CD4-positive, CD25-positive, alpha-beta regulatory T cell (primary cell): ENCODE measurements at regions not wholly inside any gene's neighbourhood (a gene's known extent, or its start where the extent isn't known, plus 50 kb on each side); places are given as distances from the start of the nearest gene placed in this dataset.
A peak's percentile ranks its signal among the peaks of the same experiment; 100 is the strongest.

ENCODE experiments used
- ATAC-seq, 2 donors: fragments of 150-1000 bp; cut with Tn5 transposase; one replicate each; pipeline ENCODE4 v1.10.0; 2021; ENCODE audit warnings: low read depth in 2 of 2, moderate number of reproducible peaks in 2 of 2, moderate library complexity in 1 of 2
- DNase-seq, 3 donors: peaks; one replicate each; pipeline versions ENCODE4 v3.0.0 to v3.0.0-alpha.2; 2012 to 2022; ENCODE audit warnings: mixed read lengths in 1 of 3
- H3K27ac ChIP-seq: one replicate; pipeline ENCODE4 v1.7.0; 2013; ENCODE audit warnings: mild to moderate bottlenecking, low read length; ENCODE audit not compliant: insufficient read depth, poor library complexity, severe bottlenecking
- H3K27me3 ChIP-seq: one replicate; pipeline ENCODE4 v1.7.0; 2013; ENCODE audit warnings: low read length; ENCODE audit not compliant: control insufficient read depth, insufficient read depth
- H3K36me3 ChIP-seq: one replicate; pipeline ENCODE4 v1.7.0; 2013; ENCODE audit warnings: mild to moderate bottlenecking, low read length, moderate library complexity; ENCODE audit not compliant: control insufficient read depth, insufficient read depth
- H3K4me1 ChIP-seq: 2 replicates; pipeline ENCODE4 v1.7.0; 2013; ENCODE audit warnings: mild to moderate bottlenecking, low read length; ENCODE audit not compliant: insufficient read depth, control insufficient read depth, poor library complexity, severe bottlenecking
- H3K4me3 ChIP-seq: one replicate; pipeline ENCODE4 v1.7.0; 2013; ENCODE audit warnings: low read depth, mild to moderate bottlenecking, low read length, moderate library complexity
- H3K9me3 ChIP-seq, 2 experiments: 1 replicate in 1 of 2; 2 replicates in 1 of 2; pipeline ENCODE4 v1.7.0; 2013; ENCODE audit warnings: low read length in 2 of 2, mild to moderate bottlenecking in 1 of 2, moderate library complexity in 1 of 2; ENCODE audit not compliant: control insufficient read depth in 2 of 2
- H3K27ac Mint-ChIP-seq, 3 donors: one replicate each; pipeline ENCODE4 v1.8.0; 2020 to 2022; ENCODE audit warnings: mild to moderate bottlenecking in 3 of 3, mixed read lengths in 3 of 3, moderate library complexity in 2 of 3
- H3K27me3 Mint-ChIP-seq: one replicate; pipeline ENCODE4 v1.8.0; 2022; ENCODE audit warnings: mild to moderate bottlenecking, mixed read lengths
- H3K36me3 Mint-ChIP-seq: one replicate; pipeline ENCODE4 v1.8.0; 2020; ENCODE audit warnings: mixed read lengths
- H3K4me1 Mint-ChIP-seq, 4 donors: one replicate each; pipeline ENCODE4 v1.8.0; 2020 to 2022; ENCODE audit warnings: mixed read lengths in 4 of 4, mild to moderate bottlenecking in 1 of 4
- H3K4me3 Mint-ChIP-seq, 4 donors: one replicate each; pipeline ENCODE4 v1.8.0; 2020 to 2022; ENCODE audit warnings: mild to moderate bottlenecking in 4 of 4, mixed read lengths in 4 of 4, moderate library complexity in 3 of 4
- H3K9me3 Mint-ChIP-seq, 7 donors: one replicate each; pipeline ENCODE4 v1.8.0; 2020 to 2022; ENCODE audit warnings: mixed read lengths in 7 of 7, mild to moderate bottlenecking in 3 of 7, moderate library complexity in 2 of 7

- Histone ChIP-seq H3K4me1 (no peaks in the 10 kb centered on the region), H3K9me3 (no peaks in the 10 kb centered on the region), H3K27ac (no peak overlapping the region), H3K36me3 (no peaks in the 10 kb centered on the region), H3K27me3 (no peaks in the 10 kb centered on the region), H3K4me3 (no peak overlapping the region)
- Mint-ChIP-seq H3K36me3 (no peaks in the 10 kb centered on the region), H3K27me3 (peaks cover 13% of the 10 kb centered on the region), H3K9me3 (no peaks in the 10 kb centered on the region), H3K4me3 (peak overlapping the region in 1 of 4 donors; percentile 23), H3K27ac (no peak overlapping the region), H3K4me1 (peaks cover 0 to 4% (median 0%) of the 10 kb centered on the region in 4 donors)
- ATAC-seq = no peak
- no peak for DNase-seq
Observed at GRCh38 chr10:61138708-61139591, 195.0 kb upstream of the RHOBTB1 start.

GRCh38 chr10:61136139-61136538, 192.2 kb upstream of the RHOBTB1 start:
- H3K4me1 Mint-ChIP-seq = peaks cover 0 to 4% (median 0%) of the 10 kb centered on the region in 4 donors
- no peaks in the 10 kb centered on the region for H3K9me3 Mint-ChIP-seq
- Histone ChIP-seq H3K27ac (no peak overlapping the region), H3K4me1 (no peaks in the 10 kb centered on the region), H3K27me3 (no peaks in the 10 kb centered on the region), H3K9me3 (no peaks in the 10 kb centered on the region), H3K4me3 (no peak overlapping the region), H3K36me3 (no peaks in the 10 kb centered on the region)
- DNase-seq = no peak
- no peak overlapping the region for H3K4me3 Mint-ChIP-seq
- no peak for ATAC-seq
- H3K27me3 Mint-ChIP-seq = peaks cover 13% of the 10 kb centered on the region
- no peaks in the 10 kb centered on the region for H3K36me3 Mint-ChIP-seq
- no peak overlapping the region for H3K27ac Mint-ChIP-seq

GRCh38 chr10:61135276-61135721, 191.3 kb upstream of the RHOBTB1 start:
- Histone ChIP-seq H3K36me3 (no peaks in the 10 kb centered on the region), H3K27ac (no peak overlapping the region), H3K4me1 (no peaks in the 10 kb centered on the region), H3K27me3 (no peaks in the 10 kb centered on the region), H3K4me3 (no peak overlapping the region), H3K9me3 (no peaks in the 10 kb centered on the region)
- H3K4me1 Mint-ChIP-seq = no peaks in the 10 kb centered on the region
- H3K4me3 Mint-ChIP-seq = no peak overlapping the region
- H3K27ac Mint-ChIP-seq = no peak overlapping the region
- ATAC-seq = no peak
- no peak for DNase-seq
- H3K36me3 Mint-ChIP-seq = no peaks in the 10 kb centered on the region
- H3K9me3 Mint-ChIP-seq = no peaks in the 10 kb centered on the region
- H3K27me3 Mint-ChIP-seq = peaks cover 12% of the 10 kb centered on the region

- H3K36me3 Mint-ChIP-seq = no peaks in the 10 kb centered on the region
- H3K27me3 ChIP-seq = no peaks in the 10 kb centered on the region
- H3K9me3 ChIP-seq = no peaks in the 10 kb centered on the region
- no peaks in the 10 kb centered on the region for H3K36me3 ChIP-seq
- H3K9me3 Mint-ChIP-seq = no peaks in the 10 kb centered on the region
- H3K27me3 Mint-ChIP-seq = peaks cover 15% of the 10 kb centered on the region
- no peak overlapping the region for H3K4me3 Mint-ChIP-seq
- no peaks in the 10 kb centered on the region for H3K4me1 ChIP-seq
- H3K27ac ChIP-seq = no peak overlapping the region
- no peak overlapping the region for H3K4me3 ChIP-seq
- no peak overlapping the region for H3K27ac Mint-ChIP-seq
- peaks cover 0 to 3% (median 0%) of the 10 kb centered on the region in 4 donors for H3K4me1 Mint-ChIP-seq
- ATAC-seq (no peak), DNase-seq (no peak)
Observed at GRCh38 chr10:61130366-61130765, 186.4 kb upstream of the RHOBTB1 start.

- H3K27ac Mint-ChIP-seq = no peak overlapping the region
Observed at GRCh38 chr10:61128196-61128595, 184.2 kb upstream of the RHOBTB1 start.

GRCh38 chr10:61125560-61126170, 181.7 kb upstream of the RHOBTB1 start:
- peaks cover 0 to 6% (median 0%) of the 10 kb centered on the region in 7 donors for H3K9me3 Mint-ChIP-seq
- Histone ChIP-seq H3K36me3 (no peaks in the 10 kb centered on the region), H3K27ac (no peak overlapping the region), H3K4me3 (no peak overlapping the region), H3K9me3 (no peaks in the 10 kb centered on the region), H3K27me3 (no peaks in the 10 kb centered on the region), H3K4me1 (no peaks in the 10 kb centered on the region)
- no peak overlapping the region for H3K27ac Mint-ChIP-seq
- peaks cover 0 to 3% (median 0%) of the 10 kb centered on the region in 4 donors for H3K4me1 Mint-ChIP-seq
- no peaks in the 10 kb centered on the region for H3K36me3 Mint-ChIP-seq
- ATAC-seq (no peak), DNase-seq (no peak)
- H3K27me3 Mint-ChIP-seq = peaks cover 16% of the 10 kb centered on the region
- H3K4me3 Mint-ChIP-seq = no peak overlapping the region

More at GRCh38 chr10:61128196-61128595, 184.2 kb upstream of the RHOBTB1 start:
- ATAC-seq (no peak), DNase-seq (no peak)
- Mint-ChIP-seq H3K4me1 (peaks cover 0 to 3% (median 0%) of the 10 kb centered on the region in 4 donors), H3K27me3 (peaks cover 18% of the 10 kb centered on the region), H3K36me3 (no peaks in the 10 kb centered on the region), H3K4me3 (no peak overlapping the region), H3K9me3 (no peaks in the 10 kb centered on the region)
- Histone ChIP-seq H3K9me3 (no peaks in the 10 kb centered on the region), H3K27me3 (no peaks in the 10 kb centered on the region), H3K27ac (no peak overlapping the region), H3K4me1 (no peaks in the 10 kb centered on the region), H3K36me3 (no peaks in the 10 kb centered on the region), H3K4me3 (no peak overlapping the region)

- Histone ChIP-seq H3K4me1 (no peaks in the 10 kb centered on the region), H3K4me3 (no peak overlapping the region), H3K27me3 (no peaks in the 10 kb centered on the region), H3K36me3 (no peaks in the 10 kb centered on the region), H3K9me3 (no peaks in the 10 kb centered on the region), H3K27ac (no peak overlapping the region)
- DNase-seq (no peak), ATAC-seq (no peak)
- peaks cover 0 to 6% (median 0%) of the 10 kb centered on the region in 7 donors for H3K9me3 Mint-ChIP-seq
- H3K4me1 Mint-ChIP-seq = peaks cover 0 to 3% (median 0%) of the 10 kb centered on the region in 4 donors
- no peak overlapping the region for H3K4me3 Mint-ChIP-seq
- H3K27me3 Mint-ChIP-seq = peaks cover 16% of the 10 kb centered on the region
- H3K27ac Mint-ChIP-seq = no peak overlapping the region
- H3K36me3 Mint-ChIP-seq = no peaks in the 10 kb centered on the region
Observed at GRCh38 chr10:61124756-61125530, 181.0 kb upstream of the RHOBTB1 start.
